NCI-H82 treated with DMSO at 0.1 percent for 48 hours (cell line): ENCODE measurements at regions not wholly inside any gene's neighbourhood (a gene's known extent, or its start where the extent isn't known, plus 50 kb on each side); places are given as distances from the start of the nearest gene placed in this dataset.

Source experiments
- DNase-seq: peaks from one replicate; lab custom pipeline; 2025; ENCODE audit not compliant: unreplicated experiment; lab: John Stamatoyannopoulos, UW

GRCh38 chr18:56038171-56039030 lies 450.4 kb upstream of the TCF4 start:
- no peak for DNase-seq

- no peak for DNase-seq
Observed at GRCh38 chr18:56036741-56037140, 448.7 kb upstream of the TCF4 start.

- no peak for DNase-seq
Observed at GRCh38 chr18:56035546-56035945, 447.6 kb upstream of the TCF4 start.

- DNase-seq: no peak
Observed at GRCh38 chr18:56034949-56035348, 447.0 kb upstream of the TCF4 start.

GRCh38 chr18:56030060-56030459 lies 442.1 kb upstream of the TCF4 start:
- DNase-seq: no peak

- no peak for DNase-seq
Observed at GRCh38 chr18:56028514-56028913, 440.5 kb upstream of the TCF4 start.

GRCh38 chr18:56026509-56026908 lies 438.5 kb upstream of the TCF4 start:
- DNase-seq: no peak

- DNase-seq: no peak
Observed at GRCh38 chr18:56021809-56022195, 433.8 kb upstream of the TCF4 start.

GRCh38 chr18:56021136-56021808 lies 433.3 kb upstream of the TCF4 start:
- DNase-seq: no peak

- DNase-seq: no peak
Observed at GRCh38 chr18:56019908-56020307, 431.9 kb upstream of the TCF4 start.

GRCh38 chr18:56019156-56019555 lies 431.2 kb upstream of the TCF4 start:
- no peak for DNase-seq

GRCh38 chr18:56009411-56009810 lies 421.4 kb upstream of the TCF4 start:
- no peak for DNase-seq

- DNase-seq: no peak
Observed at GRCh38 chr18:56003720-56004088, 415.7 kb upstream of the TCF4 start.

GRCh38 chr18:56003009-56003719 lies 415.2 kb upstream of the TCF4 start:
- DNase-seq: no peak

- DNase-seq: no peak
Observed at GRCh38 chr18:56001576-56001975, 413.6 kb upstream of the TCF4 start.

GRCh38 chr18:56000041-56000440 lies 412.0 kb upstream of the TCF4 start:
- no peak for DNase-seq

GRCh38 chr18:55999641-56000040 lies 411.6 kb upstream of the TCF4 start:
- no peak for DNase-seq

GRCh38 chr18:55998801-55999385 lies 410.9 kb upstream of the TCF4 start:
- no peak for DNase-seq

- DNase-seq: no peak
Observed at GRCh38 chr18:55998071-55998522, 410.1 kb upstream of the TCF4 start.

GRCh38 chr18:55997151-55997561 lies 409.2 kb upstream of the TCF4 start:
- no peak for DNase-seq

GRCh38 chr18:55996717-55997116 lies 408.7 kb upstream of the TCF4 start:
- DNase-seq: no peak
